ENCODE measurements at regions not wholly inside any gene's neighbourhood (a gene's known extent, or its start where the extent isn't known, plus 50 kb on each side); places are given as distances from the start of the nearest gene placed in this dataset.
A peak's percentile ranks its signal among the peaks of the same experiment; 100 is the strongest.
"Not testable (repeated sequence)": the region's sequence is repeated elsewhere in the genome, so short reads cannot be mapped to it uniquely, and the experiment has no call there.

- no peak for DNase-seq (ENCODE audit: low spot score)
These were observed 169.1 kb downstream of the RPIA start for GRCh38 chr2:88860421-88861075.

DNA sequence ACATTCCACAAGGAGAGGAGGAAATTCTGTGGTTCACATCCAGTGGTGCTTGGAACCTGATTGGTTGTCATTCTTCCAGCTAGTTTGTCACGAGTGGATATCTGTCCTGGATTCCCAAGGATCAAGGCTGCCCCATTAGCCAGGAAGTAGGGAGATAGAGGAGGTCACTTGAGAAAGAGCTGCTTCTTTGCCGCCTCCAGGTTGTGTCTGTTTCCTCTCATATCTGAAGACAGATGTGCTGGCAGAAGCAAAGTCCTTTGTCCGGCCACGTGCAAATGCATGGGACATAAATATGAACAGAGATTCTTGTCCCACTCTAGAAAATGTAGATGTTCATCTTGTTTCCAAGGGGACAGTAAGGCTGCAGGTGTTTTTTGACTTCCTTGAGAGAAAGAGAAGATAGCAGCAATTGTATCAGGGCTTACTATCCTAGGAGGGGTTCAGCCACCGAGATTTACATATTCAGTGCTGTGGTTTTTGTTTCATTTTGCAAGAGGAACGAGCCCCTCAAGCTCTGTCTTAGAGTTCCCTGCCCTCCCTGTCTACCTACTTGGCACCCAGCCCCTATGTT lies 174.4 kb downstream of the RPIA start:
- no peak for DNase-seq (ENCODE audit: low spot score)

GRCh38 chr2:88866756-88867155 lies 175.3 kb downstream of the RPIA start:
- no peak for DNase-seq (ENCODE audit: low spot score)

GRCh38 chr2:88868861-88869260 lies 177.4 kb downstream of the RPIA start:
- no peak for DNase-seq (ENCODE audit: low spot score)

- DNase-seq (ENCODE audit: low spot score) = no peak
These were observed 178.9 kb downstream of the RPIA start for GRCh38 chr2:88870267-88870839.

- no peak for DNase-seq (ENCODE audit: low spot score)
These were observed 179.9 kb downstream of the RPIA start for GRCh38 chr2:88871336-88871735.

GRCh38 chr2:88873620-88874019 lies 182.1 kb downstream of the RPIA start:
- DNase-seq (ENCODE audit: low spot score) = no peak

DNA sequence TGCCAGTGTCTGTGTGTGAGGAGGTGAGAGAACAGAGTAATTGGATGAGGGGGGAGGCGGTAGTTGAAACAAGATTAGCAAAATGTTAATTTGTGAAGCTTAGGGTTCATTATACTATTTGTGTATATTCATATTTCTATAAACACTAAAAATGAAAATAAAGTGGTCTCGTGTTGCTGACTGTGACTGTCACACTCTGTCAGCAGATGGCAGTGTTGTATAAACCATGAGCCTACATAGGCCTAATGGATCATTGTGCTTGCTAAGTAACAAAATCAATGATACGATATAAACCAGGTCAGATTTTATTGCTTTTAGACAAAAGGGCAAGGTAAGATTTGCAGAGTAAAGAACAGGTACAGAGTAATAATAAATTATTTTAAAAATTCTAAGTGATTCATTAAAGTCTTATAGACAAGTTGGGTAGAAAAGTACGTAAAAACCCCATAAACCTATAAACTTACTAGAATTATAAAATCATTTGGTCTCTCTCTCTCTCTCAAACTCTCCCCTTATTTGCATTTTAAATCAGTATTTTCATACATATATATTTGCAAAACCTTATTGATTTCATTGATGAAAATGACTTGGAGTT lies 182.7 kb downstream of the RPIA start:
- peak; percentile 28 for DNase-seq (ENCODE audit: low spot score)

- no peak for DNase-seq (ENCODE audit: low spot score)
These were observed 184.3 kb downstream of the RPIA start for GRCh38 chr2:88875736-88876135.

- DNase-seq (ENCODE audit: low spot score) = peak; percentile 35
These were observed 189.0 kb downstream of the RPIA start for GRCh38 chr2:88880441-88880953.

GRCh38 chr2:88885275-88885674 lies 193.8 kb downstream of the RPIA start:
- no peak for DNase-seq (ENCODE audit: low spot score)

- DNase-seq (ENCODE audit: low spot score) = no peak
These were observed 194.4 kb downstream of the RPIA start for GRCh38 chr2:88885679-88886416.

GRCh38 chr2:88887466-88887865 lies 196.0 kb downstream of the RPIA start:
- DNase-seq (ENCODE audit: low spot score) = not testable (repeated sequence)

- DNase-seq (ENCODE audit: low spot score) = no peak
These were observed 200.7 kb downstream of the RPIA start for GRCh38 chr2:88892207-88892606.

- DNase-seq (ENCODE audit: low spot score) = no peak
These were observed 201.3 kb downstream of the RPIA start for GRCh38 chr2:88892788-88893187.

DNA sequence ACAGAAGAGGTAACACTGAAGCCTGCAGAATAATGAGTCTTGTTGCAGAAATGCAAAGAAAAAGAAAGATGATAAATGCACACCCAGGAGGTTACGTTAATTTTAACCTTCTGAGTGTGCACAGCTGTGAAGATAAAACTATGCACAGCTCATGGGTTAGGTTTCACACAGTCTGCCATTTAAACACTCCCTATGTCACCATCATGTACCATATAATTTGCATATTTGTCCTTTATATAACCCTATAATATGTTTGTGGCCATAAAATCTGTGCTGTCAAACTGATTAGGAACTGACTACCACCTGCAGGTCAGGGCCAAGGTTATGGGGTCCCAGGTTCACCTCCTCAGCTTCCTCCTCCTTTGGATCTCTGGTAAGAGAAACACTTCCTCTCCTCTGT lies 205.5 kb downstream of the RPIA start:
- no peak for DNase-seq (ENCODE audit: low spot score)

DNA sequence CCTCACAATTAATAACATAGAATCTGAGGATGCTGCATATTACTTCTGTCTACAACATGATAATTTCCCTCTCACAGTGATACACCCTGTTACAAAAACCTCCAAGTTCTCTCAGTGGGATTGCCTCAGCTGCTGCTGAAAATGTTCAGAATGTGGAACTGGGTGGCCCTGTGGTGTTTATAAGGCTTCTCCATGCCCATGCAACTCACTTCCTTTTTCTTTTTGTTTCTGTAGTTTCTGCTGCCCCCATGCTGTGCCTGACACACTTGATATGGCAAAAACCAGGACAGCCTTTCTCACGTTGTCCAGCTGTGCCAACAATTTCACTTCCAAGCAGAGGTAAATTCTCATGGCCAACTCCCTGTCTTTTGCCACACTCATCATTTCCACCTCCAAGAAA lies 206.2 kb downstream of the RPIA start:
- DNase-seq (ENCODE audit: low spot score) = no peak

DNA sequence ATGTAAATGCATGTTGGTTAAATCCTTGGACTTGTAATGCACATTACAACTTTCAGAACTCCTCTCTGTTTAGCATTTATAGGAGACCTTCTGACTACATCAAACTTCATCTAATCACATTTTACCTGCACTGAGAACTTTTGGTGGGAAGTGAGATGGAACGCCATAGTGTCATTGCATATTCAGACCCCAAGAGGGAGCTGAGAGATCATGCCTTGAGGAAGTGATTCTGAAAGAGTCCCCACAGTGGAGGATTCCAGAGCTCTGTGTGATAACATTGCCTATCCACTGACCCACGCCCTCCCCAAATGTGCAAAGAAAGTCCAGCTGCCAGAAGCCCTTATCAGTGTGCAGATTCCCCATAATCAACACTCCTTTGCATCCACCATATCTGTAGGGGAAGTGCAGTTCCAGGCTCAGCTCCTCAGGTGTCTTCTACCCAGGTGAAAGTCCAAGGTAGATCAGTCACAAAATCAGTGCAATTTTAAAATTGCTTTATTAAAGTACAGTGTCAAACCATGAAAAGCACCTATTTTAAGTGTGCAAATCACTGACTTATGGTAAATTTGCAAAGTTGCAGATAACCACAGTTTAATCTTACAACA lies 212.4 kb downstream of the RPIA start:
- peak; percentile 24 for DNase-seq (ENCODE audit: low spot score)

- no peak for DNase-seq (ENCODE audit: low spot score)
These were observed 221.8 kb downstream of the RPIA start for GRCh38 chr2:88913280-88913679.

- DNase-seq (ENCODE audit: low spot score) = no peak
These were observed 227.7 kb downstream of the RPIA start for GRCh38 chr2:88919087-88919738.

GRCh38 chr2:88920399-88920798 lies 228.9 kb downstream of the RPIA start:
- not testable (repeated sequence) for DNase-seq (ENCODE audit: low spot score)

DNA sequence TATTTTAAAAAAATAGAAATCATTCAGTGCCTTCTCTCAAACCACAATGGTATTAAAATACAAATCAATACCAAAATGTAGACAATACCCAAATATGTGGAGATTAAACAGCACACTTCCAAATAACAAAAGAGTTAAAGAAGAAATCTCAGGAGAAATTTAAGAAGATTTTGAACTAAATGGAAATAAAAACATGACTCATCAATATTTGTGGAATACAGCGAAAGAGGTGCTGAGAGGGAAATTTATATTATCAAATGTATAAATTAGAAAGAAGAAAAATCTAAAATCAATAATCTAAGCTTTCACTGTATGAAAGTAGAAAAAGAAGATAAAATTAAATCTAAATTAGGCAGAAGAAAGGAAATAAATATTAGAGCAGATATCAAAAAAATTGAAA lies 233.1 kb downstream of the RPIA start:
- DNase-seq (ENCODE audit: low spot score) = no peak

All from HuH-7 (cell line).